Fibroblast of the conjunctiva (primary cell): ENCODE measurements at regions not wholly inside any gene's neighbourhood (a gene's known extent, or its start where the extent isn't known, plus 50 kb on each side); places are given as distances from the start of the nearest gene placed in this dataset.

Experiments used
- DNase-seq: peaks from one replicate; pipeline ENCODE4 v3.0.0-alpha.2; 2010; ENCODE audit warnings: low read depth

DNA sequence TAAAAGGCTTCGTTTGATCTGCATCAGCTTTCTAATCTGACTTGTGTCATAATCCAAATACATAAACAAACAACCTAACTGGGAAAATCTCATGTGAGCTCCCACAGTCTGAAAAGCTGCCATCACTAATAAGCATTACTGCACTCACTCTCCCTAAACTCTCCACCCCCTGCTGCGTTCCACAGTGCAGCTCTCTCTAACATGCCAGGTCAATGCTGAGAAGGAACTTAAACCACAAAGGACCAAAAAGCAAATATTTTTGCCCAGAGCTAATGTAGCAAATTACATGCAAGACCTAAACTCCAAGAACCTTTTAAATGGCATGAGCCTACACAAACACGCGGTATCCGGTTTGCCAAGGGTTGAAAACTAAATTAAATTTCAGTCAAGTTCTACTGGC, 542.3 kb upstream of the JARID2 start:
- no peak for DNase-seq

DNA sequence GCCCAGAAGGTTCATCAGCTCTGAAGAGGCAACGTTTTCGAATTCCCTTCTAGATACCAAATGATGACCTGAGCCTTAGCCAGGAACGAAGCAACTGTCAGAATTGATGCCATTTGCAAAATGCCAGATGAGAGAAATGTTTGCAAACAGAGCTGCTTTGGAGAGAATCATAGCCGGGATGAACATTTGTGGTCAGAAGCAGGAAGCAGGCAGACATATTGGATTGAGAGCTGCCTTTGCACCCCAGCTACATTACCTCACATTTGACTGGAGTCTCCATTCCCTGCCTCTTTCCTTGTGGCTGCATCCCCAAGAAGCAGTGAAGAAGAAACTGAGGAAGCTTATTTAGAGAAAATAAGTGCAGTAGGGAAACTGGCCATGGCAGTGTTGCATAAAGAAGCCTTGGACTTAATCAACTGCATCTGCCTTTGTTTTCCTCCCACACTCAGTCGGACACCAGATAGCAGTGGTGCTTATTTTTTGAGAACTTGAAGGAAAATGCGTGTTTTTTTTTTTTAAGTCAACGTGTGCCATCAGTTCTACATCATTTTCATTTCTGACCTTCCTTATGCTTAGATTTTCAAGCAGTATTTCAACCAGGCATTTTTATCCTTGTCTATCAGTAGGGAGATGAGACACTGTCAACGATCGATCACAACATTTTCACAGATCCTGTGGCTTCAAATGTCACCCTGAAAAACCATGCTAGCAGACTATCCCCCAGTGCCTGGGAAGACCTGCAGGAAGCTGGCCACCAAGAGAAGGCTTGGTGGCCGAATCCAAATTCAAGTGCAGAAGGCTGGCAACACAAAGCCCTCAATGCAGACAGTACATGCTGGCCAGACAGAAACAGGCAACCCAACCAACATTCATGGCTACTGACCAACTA, 541.2 kb upstream of the JARID2 start:
- no peak for DNase-seq

DNA sequence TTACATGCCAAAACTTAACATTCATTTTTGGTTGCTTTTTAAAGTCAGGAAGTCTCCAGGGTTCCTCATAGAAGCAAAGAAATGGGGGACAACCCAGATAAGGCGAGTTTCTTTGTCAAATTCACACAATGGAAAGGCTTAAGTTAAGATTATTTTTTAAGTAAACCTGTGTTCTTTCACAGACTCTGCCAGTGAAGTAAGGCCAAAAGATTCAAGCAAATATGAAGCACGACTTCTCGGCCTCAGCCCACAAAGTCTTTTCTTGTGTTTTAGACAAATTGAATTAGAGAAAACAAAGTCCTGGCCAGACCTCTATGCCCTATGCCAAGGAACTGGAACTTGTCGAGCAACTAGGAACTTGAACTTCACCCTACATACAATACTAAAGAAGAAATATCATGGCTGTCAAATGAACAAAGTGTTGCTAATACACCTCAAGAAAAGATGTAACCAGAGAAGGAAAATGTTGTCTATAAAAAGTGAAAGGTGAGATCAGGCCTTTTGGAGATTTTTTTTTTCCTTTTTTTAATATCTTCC, 540.0 kb upstream of the JARID2 start:
- no peak for DNase-seq

DNA sequence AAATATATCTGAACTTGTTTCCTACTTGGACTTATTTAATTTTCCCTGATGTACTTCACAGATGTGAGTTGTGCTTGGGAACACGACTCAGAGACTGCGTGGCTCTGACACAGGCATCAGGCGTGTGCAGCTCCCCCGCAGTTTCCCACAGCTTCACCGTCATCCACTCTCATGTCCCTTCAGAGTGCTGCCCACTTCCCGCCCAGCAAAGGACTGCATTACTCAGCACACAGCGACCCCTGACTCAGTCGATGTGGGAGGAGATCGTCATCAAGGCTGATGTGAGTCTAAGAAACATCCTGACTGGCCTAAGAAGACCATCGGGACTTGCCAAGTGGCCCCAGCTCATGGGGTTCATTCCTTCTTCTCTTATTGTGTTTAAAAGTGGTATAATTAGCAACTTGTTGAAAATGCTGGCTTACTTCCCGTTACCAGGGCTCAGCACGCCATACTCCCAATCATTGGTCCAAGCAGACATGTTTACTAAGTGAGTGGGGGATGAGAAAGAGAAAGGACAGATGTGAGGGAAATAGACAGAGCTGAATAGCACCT, 539.4 kb upstream of the JARID2 start:
- peak; percentile 82 for DNase-seq

DNA sequence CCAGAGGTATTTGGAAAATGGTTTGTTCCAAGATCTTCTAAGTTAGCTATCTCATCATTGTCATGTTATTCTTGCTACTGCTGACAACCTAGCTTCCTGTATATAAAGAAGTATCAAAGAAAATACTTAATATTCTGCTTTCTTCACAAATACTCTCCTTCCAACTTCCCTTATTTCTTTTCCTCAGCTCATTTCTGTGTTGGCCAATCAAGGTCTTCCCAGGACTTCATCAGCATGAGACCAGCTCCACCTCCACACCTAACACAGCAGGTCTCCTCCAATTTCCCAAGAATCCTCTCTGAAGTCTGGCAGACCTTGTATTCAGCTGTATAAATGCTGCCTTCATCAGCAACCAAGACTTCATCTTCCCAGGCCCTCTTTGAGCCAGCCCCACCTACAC, 538.6 kb upstream of the JARID2 start:
- DNase-seq: no peak

DNA sequence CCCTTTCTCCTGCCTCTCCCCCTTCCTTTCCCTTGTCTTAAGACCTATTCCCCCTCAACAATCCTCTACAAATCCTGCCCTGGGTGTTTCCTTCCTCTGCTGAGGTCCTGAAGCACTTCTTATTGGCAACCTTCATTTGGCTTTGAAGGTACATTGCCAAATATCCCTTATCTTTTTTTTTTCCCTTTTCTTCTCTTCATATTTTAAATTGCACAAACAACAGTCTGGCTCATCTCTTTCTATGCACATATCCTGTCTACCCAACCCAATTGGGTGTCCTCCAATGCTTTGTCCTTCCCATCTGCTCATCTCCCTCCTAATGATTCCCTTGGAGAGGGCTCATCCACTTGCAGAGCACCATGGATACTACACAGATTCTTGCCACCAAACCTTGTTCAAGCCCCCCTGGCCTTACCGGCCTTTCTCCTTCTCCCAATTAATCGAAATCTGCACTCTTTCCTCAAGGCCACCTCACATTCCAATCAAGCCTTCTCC, 537.9 kb upstream of the JARID2 start:
- DNase-seq: no peak

DNA sequence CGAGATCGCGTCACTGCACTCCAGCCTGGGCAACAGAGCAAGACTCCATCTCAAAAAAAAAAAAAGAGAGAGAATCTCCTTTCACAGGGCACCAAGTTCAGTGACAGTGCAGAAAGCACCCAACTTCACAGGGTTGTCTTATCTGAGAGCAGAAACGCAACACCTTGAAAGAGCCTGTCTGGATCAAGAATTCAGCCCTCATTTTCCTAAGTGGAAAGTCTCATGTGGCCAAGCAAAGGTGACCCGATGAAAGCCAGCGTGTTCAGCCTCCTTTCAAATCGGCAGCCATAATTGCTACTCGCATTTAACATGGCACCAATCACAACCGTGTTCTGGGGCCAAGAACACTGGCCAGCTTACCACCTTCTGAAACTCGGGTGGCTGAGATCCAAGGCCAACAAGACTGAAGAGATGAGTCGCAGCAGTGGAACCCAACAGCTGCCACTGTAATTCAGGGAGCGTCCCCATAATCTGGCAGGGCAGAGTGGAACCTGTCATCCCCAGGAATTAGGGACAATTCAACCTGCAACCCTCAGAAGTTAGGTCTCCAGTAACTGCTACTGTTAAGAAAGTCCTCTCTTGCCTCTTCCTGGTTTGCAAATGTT, 536.7 kb upstream of the JARID2 start:
- DNase-seq: no peak

DNA sequence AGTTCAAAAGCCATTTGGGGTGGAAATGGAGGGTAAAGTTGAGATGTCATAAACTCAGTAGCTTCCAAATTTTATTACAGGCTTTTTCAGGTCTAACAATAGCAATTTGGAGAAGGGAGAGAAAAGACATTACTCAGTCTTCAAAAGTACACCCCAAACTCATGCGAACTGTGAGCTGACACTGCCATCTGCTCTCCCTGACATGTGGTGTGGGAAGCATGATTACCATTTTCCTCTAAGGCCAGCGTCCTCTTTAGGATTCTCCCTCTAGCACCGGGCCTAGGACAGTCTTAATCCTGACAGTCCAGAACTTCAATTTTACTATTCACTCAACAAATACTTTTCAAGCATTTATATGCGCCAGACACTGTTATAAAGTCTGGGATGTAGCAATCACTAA, 536.0 kb upstream of the JARID2 start:
- DNase-seq: no peak

DNA sequence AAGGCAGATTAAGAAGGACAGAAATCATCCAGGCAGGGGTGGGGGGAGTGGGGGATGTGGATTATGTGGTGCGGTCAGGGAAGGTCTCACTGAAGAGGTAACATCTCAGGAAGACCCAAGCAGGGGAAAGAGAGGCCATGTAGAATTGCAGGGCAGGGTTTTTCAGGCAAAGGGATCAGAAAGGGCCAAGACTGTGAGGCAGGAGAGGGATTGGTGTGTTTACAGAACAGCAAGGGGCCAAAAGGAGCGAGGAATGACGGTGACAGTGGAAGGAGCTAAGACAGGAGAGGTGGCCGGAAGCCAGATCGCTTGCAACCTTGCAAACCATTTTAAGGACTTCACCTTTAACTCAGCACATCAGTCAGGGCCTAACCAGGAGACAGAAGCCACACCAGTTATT, 535.4 kb upstream of the JARID2 start:
- no peak for DNase-seq

DNA sequence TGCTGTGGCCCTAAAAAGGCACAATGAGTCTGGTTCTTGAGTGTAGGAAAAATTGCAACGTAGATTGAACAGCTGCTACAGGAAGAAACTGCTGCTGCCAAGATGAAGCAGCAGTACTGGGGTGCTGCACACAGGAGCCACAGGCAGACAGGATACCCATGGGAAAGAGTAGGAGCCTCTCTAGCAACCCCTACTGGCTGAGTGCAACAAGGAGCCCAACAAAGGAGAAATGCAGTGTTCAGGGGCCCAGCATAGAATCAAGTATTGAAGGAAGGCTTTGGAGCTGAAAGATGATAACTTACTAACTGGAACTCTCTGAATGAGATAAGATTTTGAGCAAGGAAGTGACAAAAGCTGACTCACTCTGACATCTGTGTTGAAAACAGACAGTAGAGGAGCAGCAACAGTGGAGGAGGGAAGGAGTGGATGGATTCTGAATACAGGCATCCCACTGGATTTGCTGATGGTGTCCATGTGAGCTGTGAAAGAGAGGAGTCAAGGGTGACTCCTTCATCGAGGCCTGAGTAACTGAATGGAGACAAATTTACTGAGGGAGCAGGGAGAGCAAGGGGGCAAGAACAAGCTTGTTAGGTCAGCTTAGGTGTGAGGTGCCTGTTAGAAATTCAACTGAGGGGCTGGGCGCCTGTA, 534.7 kb upstream of the JARID2 start:
- no peak for DNase-seq

DNA sequence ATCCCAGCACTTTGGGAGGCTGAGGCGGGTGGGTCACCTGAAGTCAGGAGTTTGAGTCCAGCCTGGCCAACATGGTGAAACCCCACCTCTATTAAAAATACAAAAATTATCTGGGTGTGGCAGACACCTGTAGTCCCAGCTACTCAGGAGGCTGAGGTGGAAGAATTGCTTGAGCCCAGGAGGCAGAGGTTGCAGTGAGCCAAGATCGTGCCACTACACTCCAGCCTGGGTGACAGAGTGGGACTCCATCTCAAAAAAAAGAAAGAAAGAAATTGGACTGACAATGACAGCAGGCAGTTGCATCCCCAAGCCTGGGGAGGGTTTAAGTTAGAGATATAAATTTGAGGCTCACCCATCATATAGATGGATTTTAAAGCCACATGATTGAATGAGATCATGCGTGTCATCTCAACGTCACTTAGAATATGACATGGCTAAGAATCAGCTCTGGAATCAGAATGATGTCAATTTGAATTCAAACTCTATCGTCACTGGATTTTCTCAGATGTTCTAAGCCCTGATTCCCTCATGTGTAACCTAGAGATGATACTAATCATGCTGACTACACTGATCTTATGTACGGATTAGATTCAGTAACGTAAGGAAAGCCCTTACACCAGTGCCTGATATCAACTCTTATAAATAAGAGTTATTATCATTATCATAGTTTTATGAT, 534.0 kb upstream of the JARID2 start:
- no peak for DNase-seq

DNA sequence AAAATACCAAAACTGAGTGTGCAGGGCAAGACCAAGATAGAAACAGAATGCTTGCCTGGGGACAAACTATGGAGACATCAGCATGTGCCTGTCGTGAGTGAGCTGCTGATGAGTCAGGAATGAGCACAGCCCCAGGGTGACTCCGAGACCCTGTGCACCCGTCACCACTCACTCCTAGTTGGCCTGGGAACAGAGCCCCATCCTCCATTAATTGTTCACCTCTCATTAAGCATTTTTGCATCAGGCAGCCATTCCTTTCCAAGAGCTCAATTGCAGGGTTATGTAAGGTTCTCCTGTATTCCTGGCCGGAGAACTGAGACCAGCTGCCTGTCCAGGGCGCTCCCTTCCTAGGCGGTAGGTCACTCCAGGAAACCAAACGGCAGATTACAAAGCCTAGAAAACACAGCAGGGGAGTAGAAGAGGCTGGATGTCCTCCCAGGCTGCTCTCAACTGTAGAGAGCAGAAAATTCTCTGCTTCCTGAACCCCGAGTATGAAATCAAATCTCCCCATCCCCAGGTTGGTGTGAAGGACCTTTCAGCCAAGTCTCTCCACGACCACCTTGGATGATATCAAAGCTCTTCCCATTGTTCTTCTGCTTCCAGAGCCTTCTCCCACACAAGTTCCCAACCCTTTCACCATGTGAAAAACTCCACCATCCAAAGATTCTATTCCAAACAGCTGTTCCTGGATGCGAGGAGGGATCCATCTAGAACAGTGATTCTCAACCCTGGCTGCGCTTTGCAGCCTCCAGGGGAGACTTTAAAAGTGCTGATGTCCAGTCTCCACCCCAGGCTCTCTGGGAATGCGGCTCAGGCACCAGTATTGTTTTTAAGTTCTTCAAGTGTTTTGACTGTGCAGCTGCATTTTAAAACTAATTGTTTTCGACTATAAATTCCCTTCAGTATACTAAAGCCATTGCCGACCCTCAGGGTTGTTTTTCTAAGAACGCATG, 532.6 kb upstream of the JARID2 start:
- no peak for DNase-seq

DNA sequence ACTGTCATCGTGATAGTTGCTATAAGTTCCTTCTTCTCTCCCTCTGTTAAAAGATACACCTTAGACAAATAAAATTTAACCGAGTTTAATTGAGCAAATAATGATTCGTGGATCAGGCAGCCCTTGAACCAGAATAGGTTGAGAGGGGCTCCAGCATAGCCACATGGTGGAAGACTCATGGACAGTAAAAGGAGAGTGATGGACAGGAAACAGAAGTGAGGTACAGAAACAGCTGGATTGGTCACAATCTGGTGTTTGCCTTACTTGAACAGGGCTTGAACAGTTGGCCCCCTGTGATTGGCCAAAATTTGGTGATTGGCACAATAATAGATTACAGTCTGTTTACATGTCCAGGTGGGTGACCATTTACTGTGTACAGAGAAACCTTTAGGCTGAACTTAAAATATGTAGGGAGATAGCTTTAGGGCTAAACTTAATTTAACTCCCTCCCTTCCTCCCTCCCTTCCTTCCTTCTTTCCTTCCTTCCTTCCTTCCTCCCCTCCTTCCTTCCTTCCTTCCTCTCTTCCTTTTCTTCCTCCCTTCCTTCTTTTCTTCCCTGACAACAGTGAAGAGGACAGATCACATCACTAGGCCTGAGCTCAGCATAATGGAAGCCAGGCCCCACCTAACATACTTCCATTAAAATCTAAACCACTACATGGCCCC, 531.8 kb upstream of the JARID2 start:
- no peak for DNase-seq

DNA sequence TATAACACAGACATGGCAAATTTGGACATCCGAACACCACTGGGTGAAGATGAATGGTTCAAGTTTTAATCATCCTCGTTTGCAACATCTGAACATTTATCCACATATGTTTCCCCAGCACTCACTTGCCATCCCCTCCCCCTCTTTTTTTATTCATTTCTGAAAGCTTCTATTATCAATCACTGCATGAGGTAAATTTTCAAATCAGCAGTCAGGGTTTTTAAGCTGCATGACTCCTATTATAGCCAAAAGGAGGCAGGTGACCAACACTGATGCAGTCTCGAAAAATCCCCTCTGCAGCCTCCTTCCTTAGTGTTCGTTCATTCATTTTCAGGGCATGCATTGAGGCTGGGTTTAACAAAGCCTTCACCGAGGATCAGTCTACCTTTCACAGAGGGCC, 530.8 kb upstream of the JARID2 start:
- DNase-seq: no peak

DNA sequence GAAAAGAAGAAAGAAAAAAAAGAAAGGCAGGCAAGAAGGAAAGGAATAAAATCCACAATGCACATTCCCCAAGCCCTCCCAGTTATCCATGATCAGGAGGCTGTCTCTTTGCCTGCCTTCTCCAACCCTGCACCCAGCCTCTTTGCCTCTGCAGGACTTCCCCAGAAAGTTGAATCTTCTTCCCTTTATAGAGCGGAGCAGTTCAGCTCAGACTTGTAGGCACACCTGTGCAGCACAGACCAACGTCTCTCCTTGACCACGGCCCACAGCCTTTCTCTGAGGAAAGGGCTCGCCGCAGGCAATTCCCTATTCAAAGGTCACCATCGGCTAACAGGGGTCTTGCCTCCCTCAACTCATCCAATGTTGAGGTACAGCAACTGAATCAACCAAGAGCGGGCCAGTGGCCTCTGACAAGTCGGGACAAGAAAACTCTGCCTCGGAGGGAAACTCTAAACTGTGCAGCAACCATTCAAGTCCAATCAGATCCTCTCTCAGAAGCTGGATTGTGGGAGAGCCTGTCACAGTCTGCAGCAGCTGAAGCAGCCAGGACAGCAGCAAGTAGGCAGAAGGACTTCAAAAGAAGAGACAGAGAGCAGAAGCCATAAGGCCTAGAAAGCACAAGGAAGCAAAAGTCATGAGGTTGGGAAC, 529.2 kb upstream of the JARID2 start:
- DNase-seq: no peak

DNA sequence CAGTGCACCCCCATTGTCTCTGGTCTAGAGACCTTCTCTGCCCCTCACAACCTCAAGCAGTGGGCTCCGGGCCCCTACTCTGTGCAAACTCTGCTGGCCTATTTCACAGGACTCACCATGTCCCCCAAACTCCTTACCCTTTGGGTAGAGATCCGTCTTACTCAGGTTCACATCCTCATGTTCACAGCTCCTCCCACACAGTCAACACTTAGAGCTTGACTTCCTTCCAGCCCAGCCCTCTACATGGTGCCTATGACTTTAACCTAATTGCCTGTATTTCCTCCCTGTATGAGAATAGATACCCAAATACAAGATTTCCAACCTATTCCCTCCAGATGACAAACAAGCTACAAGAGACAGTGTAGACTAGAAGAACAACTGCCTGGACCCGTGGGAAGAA, 528.6 kb upstream of the JARID2 start:
- no peak for DNase-seq

DNA sequence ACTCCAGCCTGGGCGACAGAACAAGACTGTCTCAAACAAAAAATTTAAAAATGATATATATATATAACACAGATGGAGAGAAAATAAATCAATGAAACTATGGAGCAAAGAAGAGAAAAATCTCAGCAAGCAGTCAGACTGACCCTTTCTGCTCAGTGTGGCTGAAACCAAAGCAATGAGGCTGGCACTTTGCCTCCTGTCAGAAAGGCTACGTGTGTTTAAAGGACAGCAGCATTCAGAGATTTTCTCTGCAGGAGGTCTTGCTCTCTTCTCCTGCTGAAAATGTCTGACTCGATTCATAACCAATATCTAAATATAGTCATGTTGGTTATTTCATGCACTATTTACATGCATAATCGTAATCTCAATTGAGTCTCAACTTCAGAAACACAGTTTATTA, 527.0 kb upstream of the JARID2 start:
- no peak for DNase-seq

DNA sequence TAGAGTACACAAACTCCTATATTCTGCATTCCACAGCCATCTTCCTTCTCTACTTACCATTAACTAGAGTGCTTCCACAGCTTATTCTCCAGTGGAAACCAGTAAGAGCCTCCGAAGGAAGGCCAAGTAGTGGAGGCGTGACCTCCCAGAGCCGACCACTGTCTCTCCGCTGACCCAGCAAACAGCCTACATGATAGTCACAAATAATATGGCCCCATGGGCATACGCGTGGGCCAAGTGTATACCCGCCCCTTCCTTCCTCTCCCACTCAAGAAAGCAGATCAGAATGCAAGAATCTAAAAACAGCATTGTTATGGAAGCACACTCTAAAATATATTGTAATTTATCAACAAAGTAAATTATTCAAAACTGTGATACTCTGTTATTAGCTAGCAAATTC, 526.6 kb upstream of the JARID2 start:
- DNase-seq: no peak

DNA sequence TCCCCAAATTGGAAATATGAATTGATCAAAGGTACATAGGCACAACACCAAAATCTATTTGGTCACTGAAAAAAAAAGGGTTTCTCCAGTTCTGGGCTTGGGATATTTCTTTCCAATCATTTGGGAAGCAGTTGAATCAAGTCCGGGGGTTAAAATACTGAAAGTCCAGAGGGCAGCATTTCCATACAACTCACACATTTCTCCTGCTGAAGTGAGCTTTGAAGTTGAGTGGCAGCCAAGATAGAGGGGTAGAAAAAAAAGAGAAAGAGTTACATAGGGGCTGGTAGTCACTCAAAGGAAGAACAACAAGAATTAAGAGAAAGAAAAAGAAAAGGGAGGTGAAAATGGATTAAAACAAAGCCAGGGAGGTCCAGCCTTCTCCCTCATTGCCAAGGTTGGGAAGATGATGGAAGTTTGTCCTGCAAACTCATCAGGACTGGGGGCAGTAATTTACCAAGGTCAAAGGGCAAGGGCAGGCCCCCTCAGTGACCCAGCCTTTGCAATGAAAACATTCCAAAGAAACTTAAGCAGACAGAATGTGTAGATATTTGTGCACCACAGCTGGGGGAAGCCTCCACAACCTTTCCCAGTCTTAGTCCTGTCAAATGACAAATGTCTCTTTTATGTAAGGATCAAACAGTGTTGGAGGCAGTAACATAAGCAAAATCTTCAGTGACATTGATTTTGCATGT, 525.3 kb upstream of the JARID2 start:
- no peak for DNase-seq
